Fibroblast of lung (primary cell): ENCODE measurements at regions not wholly inside any gene's neighbourhood (a gene's known extent, or its start where the extent isn't known, plus 50 kb on each side); places are given as distances from the start of the nearest gene placed in this dataset.
A peak's percentile ranks its signal among the peaks of the same experiment; 100 is the strongest.

Source experiments
- DNase-seq, 2 donors: peaks; one replicate each; pipeline versions ENCODE4 v3.0.0 to v3.0.0-alpha.2; 2010; ENCODE audit warnings: low read depth in 2 of 2
- H2AFZ ChIP-seq: 2 replicates; pipeline ENCODE4 v1.5.1; 2012; ENCODE audit warnings: low read length, control low read depth, inconsistent platforms
- H3K27ac ChIP-seq: 2 replicates; pipeline ENCODE4 v1.5.1; 2011; ENCODE audit warnings: low read length, control low read depth; ENCODE audit not compliant: insufficient read depth
- H3K27me3 ChIP-seq: 2 replicates; pipeline ENCODE4 v1.5.1; 2011; ENCODE audit warnings: mild to moderate bottlenecking, low read length; ENCODE audit not compliant: control insufficient read depth, insufficient read depth
- H3K36me3 ChIP-seq: 2 replicates; pipeline ENCODE4 v1.5.1; 2011; ENCODE audit warnings: low read length; ENCODE audit not compliant: control insufficient read depth, insufficient read depth
- H3K4me1 ChIP-seq: 2 replicates; pipeline ENCODE4 v1.5.1; 2011; ENCODE audit warnings: low read length; ENCODE audit not compliant: control insufficient read depth, insufficient read depth; ENCODE audit errors: extremely low read depth
- H3K4me2 ChIP-seq: 2 replicates; pipeline ENCODE4 v1.5.1; 2011; ENCODE audit warnings: low read length, control low read depth; ENCODE audit not compliant: insufficient read depth; ENCODE audit errors: extremely low read depth
- H3K4me3 ChIP-seq, 4 experiments: fragments of 200-600 bp in 1 of 4; sonication (generic) in 1 of 4; replicated peaks in 1 of 4; 2 replicates each; pipeline ENCODE4 v1.5.1; 2011 to 2016; ENCODE audit warnings: low read length in 4 of 4, low read depth in 3 of 4, mild to moderate bottlenecking in 3 of 4, control low read depth in 2 of 4, inconsistent platforms in 1 of 4, mixed read lengths in 1 of 4; ENCODE audit not compliant: insufficient read depth in 1 of 4; ENCODE audit errors: control extremely low read depth in 1 of 4
- H3K79me2 ChIP-seq: 2 replicates; pipeline ENCODE4 v1.5.1; 2012; ENCODE audit warnings: mild to moderate bottlenecking, low read length, inconsistent platforms; ENCODE audit not compliant: control insufficient read depth, insufficient read depth
- H3K9ac ChIP-seq: 2 replicates; pipeline ENCODE4 v1.5.1; 2011; ENCODE audit warnings: mild to moderate bottlenecking, low read length, control low read depth; ENCODE audit not compliant: insufficient read depth
- H3K9me3 ChIP-seq: 2 replicates; pipeline ENCODE4 v1.5.1; 2012; ENCODE audit warnings: low read depth, low read length; ENCODE audit not compliant: control insufficient read depth, insufficient read depth
- H4K20me1 ChIP-seq: 2 replicates; pipeline ENCODE4 v1.5.1; 2011; ENCODE audit warnings: low read length; ENCODE audit not compliant: control insufficient read depth, insufficient read depth; ENCODE audit errors: extremely low read depth
- CTCF ChIP-seq, 2 donors: IDR thresholded peaks in 1 of 2; conservative IDR thresholded peaks in 1 of 2; 1 replicate in 1 of 2; 2 replicates in 1 of 2; pipeline ENCODE4 v1.5.1; 2011 to 2012; ENCODE audit warnings: low read length in 2 of 2, control low read depth in 1 of 2, inconsistent platforms in 1 of 2, low read depth in 1 of 2, mild to moderate bottlenecking in 1 of 2
- EZH2 ChIP-seq: IDR thresholded peaks from 2 replicates; pipeline ENCODE4 v1.5.1; 2012; ENCODE audit warnings: low read length, control low read depth, mild to moderate bottlenecking; ENCODE audit errors: missing control alignments

- H2AFZ ChIP-seq = no peak overlapping the region
- H3K4me1 ChIP-seq = no peaks in the 10 kb centered on the region
- no peaks in the 10 kb centered on the region for H3K9me3 ChIP-seq
- no peak overlapping the region for H3K27ac ChIP-seq
- no peak overlapping the region for H3K4me3 ChIP-seq
- no peaks in the 10 kb centered on the region for H3K79me2 ChIP-seq
- H3K27me3 ChIP-seq = no peaks in the 10 kb centered on the region
- H3K36me3 ChIP-seq = no peaks in the 10 kb centered on the region
- no peak for DNase-seq
- H3K9ac ChIP-seq = no peak overlapping the region
- no peaks in the 10 kb centered on the region for H4K20me1 ChIP-seq
- TF ChIP-seq EZH2 = no peak
- TF ChIP-seq CTCF (conservative IDR thresholded peaks at IDR 0.05 in 1 of 2, IDR thresholded peaks at IDR 0.05 in 1 of 2; ENCODE audit: low read depth in 1 of 2, low read length in 2 of 2) = no peak
- no peak overlapping the region for H3K4me2 ChIP-seq
These were observed 264.2 kb upstream of the PCDH15 start for GRCh38 chr10:55065185-55065584.

GRCh38 chr10:55063811-55064210 lies 262.8 kb upstream of the PCDH15 start:
- Histone ChIP-seq H3K27ac (no peak overlapping the region), H3K9ac (no peak overlapping the region), H3K4me3 (no peak overlapping the region), H3K4me1 (no peaks in the 10 kb centered on the region), H3K4me2 (no peak overlapping the region), H3K27me3 (no peaks in the 10 kb centered on the region), H4K20me1 (no peaks in the 10 kb centered on the region), H3K9me3 (no peaks in the 10 kb centered on the region), H3K79me2 (no peaks in the 10 kb centered on the region), H2AFZ (no peak overlapping the region), H3K36me3 (no peaks in the 10 kb centered on the region)
- peak; percentile 23 to 25 for DNase-seq
- TF ChIP-seq EZH2 = no peak
- no peak for TF ChIP-seq CTCF (conservative IDR thresholded peaks at IDR 0.05 in 1 of 2, IDR thresholded peaks at IDR 0.05 in 1 of 2; ENCODE audit: low read depth in 1 of 2, low read length in 2 of 2)

- no peak overlapping the region for H2AFZ ChIP-seq
These were observed 261.3 kb upstream of the PCDH15 start for GRCh38 chr10:55062349-55062748.

More at GRCh38 chr10:55062349-55062748, 261.3 kb upstream of the PCDH15 start:
- H3K9me3 ChIP-seq = no peaks in the 10 kb centered on the region
- H3K27ac ChIP-seq = no peak overlapping the region
- no peaks in the 10 kb centered on the region for H3K36me3 ChIP-seq
- H3K27me3 ChIP-seq = no peaks in the 10 kb centered on the region
- no peak overlapping the region for H3K4me2 ChIP-seq
- DNase-seq = no peak
- H3K9ac ChIP-seq = no peak overlapping the region
- H4K20me1 ChIP-seq = no peaks in the 10 kb centered on the region
- TF ChIP-seq CTCF (conservative IDR thresholded peaks at IDR 0.05 in 1 of 2, IDR thresholded peaks at IDR 0.05 in 1 of 2; ENCODE audit: low read depth in 1 of 2, low read length in 2 of 2) = no peak
- no peak for TF ChIP-seq EZH2
- no peak overlapping the region for H3K4me3 ChIP-seq
- no peaks in the 10 kb centered on the region for H3K79me2 ChIP-seq
- H3K4me1 ChIP-seq = no peaks in the 10 kb centered on the region
